Retinal pigment epithelial cell (primary cell): ENCODE measurements at regions not wholly inside any gene's neighbourhood (a gene's known extent, or its start where the extent isn't known, plus 50 kb on each side); places are given as distances from the start of the nearest gene placed in this dataset.

Experiments used
- DNase-seq: peaks from one replicate; pipeline ENCODE4 v3.0.0-alpha.2; 2010; ENCODE audit warnings: low read depth
- H3K4me3 ChIP-seq: 2 replicates; pipeline ENCODE4 v1.5.1; 2011; ENCODE audit warnings: mild to moderate bottlenecking, low read length, control low read depth, moderate library complexity
- TF ChIP-seq, protein P1 (sequence below): conservative IDR thresholded peaks from 2 replicates; pipeline ENCODE4 v1.5.1; 2011; ENCODE audit warnings: low read depth, low read length, control low read depth, inconsistent platforms

DNA sequence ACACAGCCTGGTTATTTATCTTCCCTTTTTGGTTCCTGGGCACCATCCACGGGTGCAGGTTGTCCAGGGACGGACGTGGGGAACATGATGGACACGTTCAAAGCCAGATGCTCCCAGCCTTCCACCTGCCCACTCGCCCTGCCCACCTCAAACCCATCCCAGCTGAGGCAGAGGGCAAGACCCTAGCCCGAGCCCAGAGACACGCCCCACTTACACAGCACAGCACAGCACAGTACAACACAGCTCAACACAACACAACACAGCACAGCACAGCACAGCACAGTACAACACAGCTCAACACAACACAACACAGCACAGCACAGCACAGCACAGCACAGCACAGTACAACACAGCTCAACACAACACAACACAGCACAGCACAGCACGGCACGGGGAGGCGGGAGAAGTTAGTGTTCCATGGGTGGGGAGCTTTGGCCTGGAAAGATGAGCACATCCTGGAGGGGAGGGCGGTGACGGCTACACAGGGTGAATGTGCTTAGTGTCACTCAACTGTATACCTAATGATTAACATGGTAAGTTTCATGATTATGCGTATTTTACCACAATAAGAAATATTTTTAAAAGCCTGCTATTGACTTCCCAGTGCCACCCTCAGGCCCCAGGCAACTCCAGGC, 1507.5 kb downstream of the BRD1 start:
- no peak overlapping the region for H3K4me3 ChIP-seq
- TF ChIP-seq, protein P1, sequence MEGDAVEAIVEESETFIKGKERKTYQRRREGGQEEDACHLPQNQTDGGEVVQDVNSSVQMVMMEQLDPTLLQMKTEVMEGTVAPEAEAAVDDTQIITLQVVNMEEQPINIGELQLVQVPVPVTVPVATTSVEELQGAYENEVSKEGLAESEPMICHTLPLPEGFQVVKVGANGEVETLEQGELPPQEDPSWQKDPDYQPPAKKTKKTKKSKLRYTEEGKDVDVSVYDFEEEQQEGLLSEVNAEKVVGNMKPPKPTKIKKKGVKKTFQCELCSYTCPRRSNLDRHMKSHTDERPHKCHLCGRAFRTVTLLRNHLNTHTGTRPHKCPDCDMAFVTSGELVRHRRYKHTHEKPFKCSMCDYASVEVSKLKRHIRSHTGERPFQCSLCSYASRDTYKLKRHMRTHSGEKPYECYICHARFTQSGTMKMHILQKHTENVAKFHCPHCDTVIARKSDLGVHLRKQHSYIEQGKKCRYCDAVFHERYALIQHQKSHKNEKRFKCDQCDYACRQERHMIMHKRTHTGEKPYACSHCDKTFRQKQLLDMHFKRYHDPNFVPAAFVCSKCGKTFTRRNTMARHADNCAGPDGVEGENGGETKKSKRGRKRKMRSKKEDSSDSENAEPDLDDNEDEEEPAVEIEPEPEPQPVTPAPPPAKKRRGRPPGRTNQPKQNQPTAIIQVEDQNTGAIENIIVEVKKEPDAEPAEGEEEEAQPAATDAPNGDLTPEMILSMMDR: no peak
- no peak for DNase-seq

DNA sequence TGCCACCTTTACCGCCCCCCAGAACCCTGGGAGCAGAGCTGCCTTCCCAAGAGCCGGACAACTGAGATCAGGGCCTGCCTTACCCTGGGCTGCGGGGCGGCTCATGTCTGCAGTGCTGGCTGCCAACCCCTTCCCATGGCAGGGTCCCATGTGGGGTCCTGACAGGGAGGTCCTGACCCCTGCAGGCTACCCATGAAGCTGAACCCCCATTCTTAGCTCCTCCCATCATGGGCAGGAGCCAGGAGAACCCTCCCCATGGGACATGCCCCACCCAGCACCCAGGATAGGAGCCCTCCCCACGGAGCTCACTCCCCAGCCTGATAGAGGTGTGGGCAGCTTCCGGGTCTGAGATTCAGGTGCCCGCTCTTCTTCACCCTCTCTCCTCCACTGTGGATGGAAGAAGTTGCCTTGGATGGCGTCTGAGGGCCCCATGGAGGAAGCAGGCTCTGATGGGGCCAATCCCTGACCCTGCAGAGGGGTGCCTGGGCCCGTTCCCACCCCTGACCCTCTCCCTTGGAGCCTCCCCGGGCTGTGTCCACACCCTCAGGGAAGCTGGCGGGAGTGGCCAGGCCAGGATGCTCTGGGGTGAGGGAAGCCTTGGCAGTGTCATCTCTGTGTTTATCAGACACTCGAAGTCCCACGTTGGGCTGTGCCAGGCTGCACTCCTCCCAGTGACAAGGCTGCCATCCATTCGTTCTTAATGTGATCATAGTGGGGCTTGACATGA, 1508.2 kb downstream of the BRD1 start:
- H3K4me3 ChIP-seq: no peak overlapping the region
- no peak for DNase-seq
- TF ChIP-seq, protein P1: no peak

DNA sequence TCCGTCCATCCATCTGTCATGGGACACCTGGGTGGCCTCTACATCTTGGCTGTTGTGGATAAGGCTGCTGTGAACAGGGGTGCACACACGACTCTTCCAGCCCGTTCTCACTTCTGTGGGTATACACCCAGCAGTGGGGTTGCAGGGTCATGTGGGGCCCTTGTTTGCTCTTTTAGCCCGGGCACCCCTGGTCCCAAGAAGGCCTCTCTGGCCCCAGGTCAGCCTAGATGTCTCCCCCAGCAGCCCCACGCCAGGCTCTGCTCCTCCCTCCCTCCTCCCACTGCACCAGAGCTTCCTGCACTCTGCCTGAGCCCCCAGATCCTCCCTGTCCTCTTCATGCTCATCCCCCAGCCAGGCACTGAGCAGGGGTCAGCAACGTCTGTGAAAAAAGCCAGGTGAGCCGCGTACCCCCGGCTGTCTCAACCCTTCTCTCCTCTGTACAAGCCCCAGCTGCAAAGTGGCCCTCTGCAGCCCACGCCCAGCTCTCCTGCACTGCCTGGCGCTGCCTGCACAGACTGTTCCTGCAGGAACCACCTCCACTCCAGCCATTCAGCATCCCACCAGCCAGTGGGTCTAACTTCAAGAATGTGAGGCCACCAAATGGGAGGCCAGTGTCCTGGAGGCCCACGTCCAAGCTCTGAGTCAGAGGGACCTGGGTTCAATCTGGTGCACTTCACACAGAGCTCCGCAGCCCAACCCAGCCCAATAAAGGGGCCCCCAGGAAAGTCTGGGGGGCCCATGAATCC, 1508.9 kb downstream of the BRD1 start:
- TF ChIP-seq, protein P1: no peak
- no peak overlapping the region for H3K4me3 ChIP-seq
- no peak for DNase-seq

DNA sequence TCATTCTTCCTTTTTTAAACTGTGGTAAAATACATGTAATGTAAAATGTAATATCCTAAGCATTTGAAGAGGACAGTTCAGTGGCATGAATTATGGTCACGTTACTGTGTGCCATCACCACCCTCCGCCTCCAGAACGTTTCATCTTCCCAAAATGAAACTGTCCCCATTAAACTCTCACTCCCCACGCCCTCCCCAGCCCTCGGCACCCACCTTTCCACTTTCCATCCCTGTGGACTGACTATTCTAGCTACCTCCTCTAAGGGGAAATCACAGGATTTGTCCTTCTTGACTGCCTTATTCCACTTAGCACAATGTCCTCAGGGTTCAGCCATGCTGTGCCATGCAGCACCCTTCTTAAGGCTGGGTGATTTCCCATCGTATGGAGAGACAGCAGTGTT, 1509.5 kb downstream of the BRD1 start:
- TF ChIP-seq, protein P1: no peak
- no peak for DNase-seq
- H3K4me3 ChIP-seq: no peak overlapping the region

DNA sequence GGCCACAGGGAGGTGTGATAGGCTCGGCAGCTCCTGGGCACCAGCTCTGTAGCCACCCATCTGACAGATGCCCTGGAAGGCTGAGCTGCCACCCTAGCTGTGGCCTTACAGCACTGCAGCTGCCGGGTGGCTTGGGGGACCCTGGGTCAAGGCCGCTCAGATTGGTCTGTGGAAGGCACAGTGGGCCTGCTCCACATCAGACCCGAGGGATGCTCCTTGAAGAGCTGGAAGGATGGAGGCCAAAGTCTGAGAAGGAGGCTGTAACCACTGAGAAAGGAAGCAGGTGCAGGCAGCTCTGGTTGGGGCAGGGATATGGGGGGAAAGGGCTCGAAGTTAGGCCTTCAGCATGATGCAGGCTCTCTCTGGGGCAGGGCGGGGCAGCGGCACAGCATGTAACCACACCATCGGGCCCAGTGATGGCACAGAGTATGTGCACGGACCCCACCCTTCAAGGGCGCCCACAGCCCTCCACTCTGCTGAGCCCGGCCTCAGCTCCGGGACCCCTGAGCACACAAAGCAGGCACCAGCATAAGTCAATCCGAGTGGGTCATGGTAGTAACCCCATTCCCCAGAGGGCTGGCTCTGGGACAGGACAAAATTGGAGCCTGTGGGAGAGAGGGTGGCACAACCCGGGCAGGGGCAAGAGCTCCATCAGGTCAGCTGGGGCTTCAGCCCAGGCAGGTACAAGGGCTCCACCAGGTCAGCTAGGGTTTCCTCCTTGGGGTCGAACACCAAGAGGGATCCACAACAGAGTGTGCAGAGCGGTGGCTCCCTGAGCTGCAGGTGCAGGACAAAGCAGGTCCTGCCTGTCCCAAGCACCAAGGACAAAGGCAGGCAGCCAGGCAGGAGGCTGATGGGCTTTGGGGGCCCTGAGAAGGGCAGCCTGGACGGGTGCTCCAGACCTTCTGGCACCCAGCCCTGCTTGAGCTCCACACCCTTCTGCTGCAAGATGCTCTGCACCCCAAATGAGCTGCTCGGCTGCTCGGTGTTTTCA, 1511.1 kb downstream of the BRD1 start:
- TF ChIP-seq, protein P1: no peak
- no peak overlapping the region for H3K4me3 ChIP-seq
- DNase-seq: no peak

DNA sequence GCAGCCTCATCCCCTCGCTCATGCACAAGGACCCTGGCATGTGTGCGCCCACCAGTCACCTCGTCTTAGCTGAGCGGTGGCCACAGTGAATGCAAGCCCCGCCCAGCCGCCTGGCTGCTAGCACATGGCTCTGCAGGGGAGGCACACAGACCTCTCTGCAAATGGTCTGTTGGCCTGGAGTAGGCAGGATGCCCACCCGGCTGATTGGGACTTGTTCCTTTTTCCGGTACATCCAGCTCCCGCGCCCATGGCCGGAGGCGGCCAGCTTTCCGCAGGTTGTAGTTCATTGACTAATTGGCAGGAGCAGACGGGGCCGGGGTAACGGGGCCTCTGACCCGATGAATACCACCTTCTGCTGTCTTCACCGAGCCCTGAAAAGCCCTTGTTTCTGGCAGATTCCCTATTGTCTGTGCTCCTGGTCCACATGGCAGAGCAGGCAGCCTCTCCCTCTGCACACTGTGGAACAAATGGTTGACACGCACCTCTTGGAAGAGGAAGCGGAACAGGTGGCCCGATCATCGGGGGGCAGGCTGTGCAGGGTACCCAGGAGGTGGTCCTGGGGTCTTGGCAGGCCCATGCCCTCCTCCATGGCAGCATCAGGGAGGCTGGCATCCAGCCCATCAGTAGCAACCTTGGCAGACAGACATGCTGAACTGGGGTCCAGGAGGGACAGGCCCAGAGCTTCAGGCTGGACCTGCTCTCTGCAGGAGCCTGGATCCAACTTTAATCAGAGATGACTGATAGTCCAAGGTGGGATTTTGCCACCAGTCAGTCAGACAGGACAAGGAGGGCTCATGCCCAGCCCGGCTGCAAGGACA, 1512.0 kb downstream of the BRD1 start:
- H3K4me3 ChIP-seq: no peak overlapping the region
- TF ChIP-seq, protein P1: no peak
- DNase-seq: no peak
